ENCODE measurements at regions not wholly inside any gene's neighbourhood (a gene's known extent, or its start where the extent isn't known, plus 50 kb on each side); places are given as distances from the start of the nearest gene placed in this dataset.

GRCh38 chr16:17027488-17028129, 443.2 kb downstream of the XYLT1 start:
- H3K27ac ChIP-seq, result no peak overlapping the region
- intact Hi-C loops (cut with DNase I), result no loop called here
- no peaks in the 10 kb centered on the region for H3K9me3 ChIP-seq
- no peak for DNase-seq
- no peaks in the 10 kb centered on the region for H3K4me1 ChIP-seq
- H3K36me3 ChIP-seq, result no peaks in the 10 kb centered on the region
- TF ChIP-seq CTCF (IDR thresholded peaks at IDR 0.05) (no peak), POLR2A (IDR thresholded peaks at IDR 0.05) (no peak)
- H3K4me3 ChIP-seq (replicated peaks in 1 of 3), result no peak overlapping the region
- H3K27me3 ChIP-seq, result no peaks in the 10 kb centered on the region
- 82 to 83% methylated on average over 6 of the region's 6 CpGs for WGBS, 2 donors

- intact Hi-C loops (cut with DNase I), result no loop called here
- Histone ChIP-seq H3K36me3 (no peaks in the 10 kb centered on the region), H3K4me3 (replicated peaks in 1 of 3) (no peak overlapping the region), H3K9me3 (no peaks in the 10 kb centered on the region), H3K27me3 (no peaks in the 10 kb centered on the region), H3K4me1 (no peaks in the 10 kb centered on the region), H3K27ac (no peak overlapping the region)
- 53 to 71% methylated on average over 1 of the region's 1 CpG for WGBS, 2 donors
- no peak for DNase-seq
- TF ChIP-seq POLR2A (IDR thresholded peaks at IDR 0.05) (no peak), CTCF (IDR thresholded peaks at IDR 0.05) (no peak)
Measured at GRCh38 chr16:17029602-17030350, 441.0 kb downstream of the XYLT1 start.

DNA sequence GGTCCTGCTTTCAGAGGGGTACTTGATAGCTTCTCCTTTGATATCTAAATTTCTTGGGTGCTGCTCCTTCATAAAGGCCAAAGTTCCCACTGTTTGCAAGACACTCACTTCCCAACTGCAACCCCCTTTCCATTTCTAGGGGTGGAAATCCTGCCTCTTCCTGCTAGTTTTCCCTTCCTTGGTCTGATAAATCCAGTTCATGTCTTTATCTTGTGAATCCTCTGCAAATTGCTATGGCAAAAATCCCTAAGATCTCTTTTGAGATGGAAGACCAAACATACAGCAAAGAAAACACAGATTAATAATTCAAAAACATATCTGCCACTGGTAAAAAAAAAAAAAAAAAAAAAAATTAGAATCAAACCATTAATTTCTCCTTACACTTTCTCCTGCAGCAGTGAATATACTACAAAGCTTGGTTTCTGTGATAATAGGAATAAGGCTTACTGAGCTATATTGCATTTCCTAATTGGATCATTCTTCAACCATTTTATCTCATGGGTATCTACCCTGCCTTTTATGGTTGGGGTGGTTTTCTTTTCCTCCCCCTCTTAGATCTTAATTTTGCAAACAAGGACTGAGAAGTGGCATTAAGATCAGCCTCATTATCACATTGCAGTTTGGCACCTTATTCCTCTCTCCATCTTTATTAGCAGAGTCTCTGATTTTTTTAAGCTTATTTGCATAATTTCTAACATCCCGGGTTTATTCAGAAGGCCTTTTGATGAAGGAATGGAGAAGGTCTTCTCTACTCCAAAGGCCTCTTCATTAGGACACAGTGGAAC, 439.1 kb downstream of the XYLT1 start:
- no peaks in the 10 kb centered on the region for H3K4me1 ChIP-seq
- H3K36me3 ChIP-seq, result no peaks in the 10 kb centered on the region
- intact Hi-C loops (cut with DNase I), result no loop called here
- H3K4me3 ChIP-seq (replicated peaks in 1 of 3), result no peak overlapping the region
- no peak overlapping the region for H3K27ac ChIP-seq
- DNase-seq, result no peak
- WGBS, 2 donors, result 80 to 83% methylated on average over 1 of the region's 1 CpG
- no peaks in the 10 kb centered on the region for H3K9me3 ChIP-seq
- no peaks in the 10 kb centered on the region for H3K27me3 ChIP-seq
- TF ChIP-seq POLR2A (IDR thresholded peaks at IDR 0.05) (no peak), CTCF (IDR thresholded peaks at IDR 0.05) (no peak)

- H3K9me3 ChIP-seq, result no peaks in the 10 kb centered on the region
- intact Hi-C loops (cut with DNase I), result no loop called here
- TF ChIP-seq CTCF (IDR thresholded peaks at IDR 0.05), result no peak
- 88 to 90% methylated on average over 6 of the region's 6 CpGs for WGBS, 2 donors
- no peaks in the 10 kb centered on the region for H3K36me3 ChIP-seq
- no peaks in the 10 kb centered on the region for H3K4me1 ChIP-seq
- no peak overlapping the region for H3K27ac ChIP-seq
- DNase-seq, result no peak
- no peak overlapping the region for H3K4me3 ChIP-seq (replicated peaks in 1 of 3)
- H3K27me3 ChIP-seq, result no peaks in the 10 kb centered on the region
Measured at GRCh38 chr16:17032332-17032731, 438.4 kb downstream of the XYLT1 start.
